ENCODE measurements at regions not wholly inside any gene's neighbourhood (a gene's known extent, or its start where the extent isn't known, plus 50 kb on each side); places are given as distances from the start of the nearest gene placed in this dataset.

GRCh38 chr2:15860051-15860663 is 80.2 kb upstream of the MYCN start:
- Histone ChIP-seq H3K9me2 (ENCODE audit: insufficient read depth, low read length) (no peaks in the 10 kb centered on the region), H2AFZ (ENCODE audit: low read depth, low read length) (no peak overlapping the region), H3K27ac (ENCODE audit: low read length) (no peak overlapping the region), H3K4me2 (ENCODE audit: low read length) (no peak overlapping the region), H3F3A (ENCODE audit: insufficient read depth, low read length, poor library complexity, severe bottlenecking) (no peaks in the 10 kb centered on the region), H3K36me3 (ENCODE audit: insufficient read depth, low read length) (no peaks in the 10 kb centered on the region), H3K9ac (ENCODE audit: low read length) (no peak overlapping the region), H3K4me3 (ENCODE audit: low read length) (no peak overlapping the region), H4K20me1 (ENCODE audit: insufficient read depth) (no peaks in the 10 kb centered on the region), H3K9me3 (ENCODE audit: low read length) (no peaks in the 10 kb centered on the region), H3K79me2 (replicated peaks; ENCODE audit: insufficient read depth, low read length) (no peaks in the 10 kb centered on the region), H3K27me3 (ENCODE audit: insufficient read depth, low read depth, low read length) (no peaks in the 10 kb centered on the region)
- TF ChIP-seq POLR2AphosphoS5 (IDR thresholded peaks at IDR 0.05) (no peak), REST (IDR thresholded peaks at IDR 0.05; ENCODE audit: borderline replicate concordance) (no peak), EZH2 (IDR thresholded peaks at IDR 0.05; ENCODE audit: borderline replicate concordance, insufficient read depth, low read length, poor library complexity, severe bottlenecking) (no peak), TAF1 (IDR thresholded peaks at IDR 0.05; ENCODE audit: low read depth) (no peak), SMC3 (conservative IDR thresholded peaks at IDR 0.05; ENCODE audit: poor library complexity) (no peak), RAD21 (conservative IDR thresholded peaks at IDR 0.05) (no peak), CTCF (IDR thresholded peaks at IDR 0.05; ENCODE audit: poor library complexity, severe bottlenecking) (no peak), EP300 (conservative IDR thresholded peaks at IDR 0.05; ENCODE audit: poor library complexity, severe bottlenecking) (no peak)

GRCh38 chr2:15860760-15861159 is 79.6 kb upstream of the MYCN start:
- no peak overlapping the region for H3K4me2 ChIP-seq (ENCODE audit: low read length)
- TF ChIP-seq EP300 (conservative IDR thresholded peaks at IDR 0.05; ENCODE audit: poor library complexity, severe bottlenecking) (peak; percentile 18), EZH2 (IDR thresholded peaks at IDR 0.05; ENCODE audit: borderline replicate concordance, insufficient read depth, low read length, poor library complexity, severe bottlenecking) (no peak), REST (IDR thresholded peaks at IDR 0.05; ENCODE audit: borderline replicate concordance) (no peak)
- H3K36me3 ChIP-seq (ENCODE audit: insufficient read depth, low read length) = no peaks in the 10 kb centered on the region
- H4K20me1 ChIP-seq (ENCODE audit: insufficient read depth) = no peaks in the 10 kb centered on the region
- no peaks in the 10 kb centered on the region for H3K9me3 ChIP-seq (ENCODE audit: low read length)
- H3K27me3 ChIP-seq (ENCODE audit: insufficient read depth, low read depth, low read length) = no peaks in the 10 kb centered on the region
- no peak overlapping the region for H3K9ac ChIP-seq (ENCODE audit: low read length)
- no peaks in the 10 kb centered on the region for H3K9me2 ChIP-seq (ENCODE audit: insufficient read depth, low read length)
- H3F3A ChIP-seq (ENCODE audit: insufficient read depth, low read length, poor library complexity, severe bottlenecking) = no peaks in the 10 kb centered on the region
- H3K4me3 ChIP-seq (ENCODE audit: low read length) = no peak overlapping the region
- H3K79me2 ChIP-seq (replicated peaks; ENCODE audit: insufficient read depth, low read length) = no peaks in the 10 kb centered on the region
- H3K27ac ChIP-seq (ENCODE audit: low read length) = no peak overlapping the region
- no peak overlapping the region for H2AFZ ChIP-seq (ENCODE audit: low read depth, low read length)
